ENCODE measurements at regions not wholly inside any gene's neighbourhood (a gene's known extent, or its start where the extent isn't known, plus 50 kb on each side); places are given as distances from the start of the nearest gene placed in this dataset.

GRCh38 chr1:5502311-5503194, 489.7 kb downstream of the NPHP4 start:
- no peak for DNase-seq
- no peaks in the 10 kb centered on the region for H3K9me3 ChIP-seq (ENCODE audit: low read length)
- H3K9ac ChIP-seq (ENCODE audit: low read length), result no peak overlapping the region
- no peak overlapping the region for H2AFZ ChIP-seq (ENCODE audit: low read length)
- no peaks in the 10 kb centered on the region for H3K9me2 ChIP-seq (replicated peaks; ENCODE audit: insufficient read depth, low read length)
- no peaks in the 10 kb centered on the region for H3K27me3 ChIP-seq (ENCODE audit: low read length)
- no peak overlapping the region for H3K4me3 ChIP-seq (ENCODE audit: low read length)
- H3K36me3 ChIP-seq (ENCODE audit: insufficient read depth, low read length), result no peaks in the 10 kb centered on the region
- no peaks in the 10 kb centered on the region for H3K4me1 ChIP-seq (ENCODE audit: low read length)
- H3K79me2 ChIP-seq (ENCODE audit: low read length), result no peaks in the 10 kb centered on the region
- H3K27ac ChIP-seq (ENCODE audit: low read length), result no peak overlapping the region
- H4K20me1 ChIP-seq (ENCODE audit: insufficient read depth, low read depth, low read length), result no peaks in the 10 kb centered on the region
- H3K4me2 ChIP-seq (ENCODE audit: low read depth, low read length, poor library complexity, severe bottlenecking), result no peak overlapping the region

GRCh38 chr1:5501206-5501930, 490.9 kb downstream of the NPHP4 start:
- Histone ChIP-seq H3K36me3 (ENCODE audit: insufficient read depth, low read length) (no peaks in the 10 kb centered on the region), H3K4me2 (ENCODE audit: low read depth, low read length, poor library complexity, severe bottlenecking) (no peak overlapping the region), H3K27ac (ENCODE audit: low read length) (no peak overlapping the region), H3K4me1 (ENCODE audit: low read length) (no peaks in the 10 kb centered on the region), H3K9ac (ENCODE audit: low read length) (no peak overlapping the region), H3K27me3 (ENCODE audit: low read length) (no peaks in the 10 kb centered on the region), H3K79me2 (ENCODE audit: low read length) (no peaks in the 10 kb centered on the region), H2AFZ (ENCODE audit: low read length) (no peak overlapping the region), H3K4me3 (ENCODE audit: low read length) (no peak overlapping the region), H3K9me2 (replicated peaks; ENCODE audit: insufficient read depth, low read length) (no peaks in the 10 kb centered on the region), H3K9me3 (ENCODE audit: low read length) (no peaks in the 10 kb centered on the region), H4K20me1 (ENCODE audit: insufficient read depth, low read depth, low read length) (no peaks in the 10 kb centered on the region)
- no peak for DNase-seq

- DNase-seq, result no peak
- Histone ChIP-seq H3K9me3 (ENCODE audit: low read length) (no peaks in the 10 kb centered on the region), H3K4me1 (ENCODE audit: low read length) (no peaks in the 10 kb centered on the region), H2AFZ (ENCODE audit: low read length) (no peak overlapping the region), H3K79me2 (ENCODE audit: low read length) (no peaks in the 10 kb centered on the region), H3K9ac (ENCODE audit: low read length) (no peak overlapping the region), H3K27me3 (ENCODE audit: low read length) (no peaks in the 10 kb centered on the region), H3K36me3 (ENCODE audit: insufficient read depth, low read length) (no peaks in the 10 kb centered on the region), H4K20me1 (ENCODE audit: insufficient read depth, low read depth, low read length) (no peaks in the 10 kb centered on the region), H3K9me2 (replicated peaks; ENCODE audit: insufficient read depth, low read length) (no peaks in the 10 kb centered on the region), H3K4me3 (ENCODE audit: low read length) (no peak overlapping the region), H3K27ac (ENCODE audit: low read length) (no peak overlapping the region), H3K4me2 (ENCODE audit: low read depth, low read length, poor library complexity, severe bottlenecking) (no peak overlapping the region)
These were observed 491.7 kb downstream of the NPHP4 start for GRCh38 chr1:5500541-5500940.

- Histone ChIP-seq H3K4me3 (ENCODE audit: low read length) (no peak overlapping the region), H3K9me3 (ENCODE audit: low read length) (no peaks in the 10 kb centered on the region), H3K36me3 (ENCODE audit: insufficient read depth, low read length) (no peaks in the 10 kb centered on the region), H2AFZ (ENCODE audit: low read length) (no peak overlapping the region), H3K9ac (ENCODE audit: low read length) (no peak overlapping the region), H3K9me2 (replicated peaks; ENCODE audit: insufficient read depth, low read length) (no peaks in the 10 kb centered on the region), H4K20me1 (ENCODE audit: insufficient read depth, low read depth, low read length) (no peaks in the 10 kb centered on the region), H3K79me2 (ENCODE audit: low read length) (no peaks in the 10 kb centered on the region), H3K27ac (ENCODE audit: low read length) (no peak overlapping the region), H3K4me1 (ENCODE audit: low read length) (no peaks in the 10 kb centered on the region), H3K27me3 (ENCODE audit: low read length) (no peaks in the 10 kb centered on the region), H3K4me2 (ENCODE audit: low read depth, low read length, poor library complexity, severe bottlenecking) (no peak overlapping the region)
- DNase-seq, result no peak
These were observed 494.7 kb downstream of the NPHP4 start for GRCh38 chr1:5497503-5497902.

GRCh38 chr1:5495596-5496410, 496.4 kb downstream of the NPHP4 start:
- H4K20me1 ChIP-seq (ENCODE audit: insufficient read depth, low read depth, low read length), result no peaks in the 10 kb centered on the region
- H3K9me3 ChIP-seq (ENCODE audit: low read length), result no peaks in the 10 kb centered on the region
- H3K4me2 ChIP-seq (ENCODE audit: low read depth, low read length, poor library complexity, severe bottlenecking), result no peak overlapping the region
- H3K9ac ChIP-seq (ENCODE audit: low read length), result no peak overlapping the region
- H3K9me2 ChIP-seq (replicated peaks; ENCODE audit: insufficient read depth, low read length), result no peaks in the 10 kb centered on the region
- H3K27ac ChIP-seq (ENCODE audit: low read length), result no peak overlapping the region
- H3K79me2 ChIP-seq (ENCODE audit: low read length), result no peaks in the 10 kb centered on the region
- H3K27me3 ChIP-seq (ENCODE audit: low read length), result no peaks in the 10 kb centered on the region
- H2AFZ ChIP-seq (ENCODE audit: low read length), result no peak overlapping the region
- no peaks in the 10 kb centered on the region for H3K4me1 ChIP-seq (ENCODE audit: low read length)
- no peaks in the 10 kb centered on the region for H3K36me3 ChIP-seq (ENCODE audit: insufficient read depth, low read length)
- no peak for DNase-seq
- no peak overlapping the region for H3K4me3 ChIP-seq (ENCODE audit: low read length)

GRCh38 chr1:5494518-5494917, 497.7 kb downstream of the NPHP4 start:
- Histone ChIP-seq H3K4me2 (ENCODE audit: low read depth, low read length, poor library complexity, severe bottlenecking) (no peak overlapping the region), H4K20me1 (ENCODE audit: insufficient read depth, low read depth, low read length) (no peaks in the 10 kb centered on the region), H3K27me3 (ENCODE audit: low read length) (no peaks in the 10 kb centered on the region), H3K9me3 (ENCODE audit: low read length) (no peaks in the 10 kb centered on the region), H3K9me2 (replicated peaks; ENCODE audit: insufficient read depth, low read length) (no peaks in the 10 kb centered on the region), H3K4me1 (ENCODE audit: low read length) (no peaks in the 10 kb centered on the region), H3K4me3 (ENCODE audit: low read length) (no peak overlapping the region), H3K9ac (ENCODE audit: low read length) (no peak overlapping the region), H3K79me2 (ENCODE audit: low read length) (no peaks in the 10 kb centered on the region), H3K27ac (ENCODE audit: low read length) (no peak overlapping the region), H2AFZ (ENCODE audit: low read length) (no peak overlapping the region), H3K36me3 (ENCODE audit: insufficient read depth, low read length) (no peaks in the 10 kb centered on the region)
- no peak for DNase-seq

GRCh38 chr1:5493851-5494311, 498.3 kb downstream of the NPHP4 start:
- DNase-seq, result no peak
- no peaks in the 10 kb centered on the region for H3K9me2 ChIP-seq (replicated peaks; ENCODE audit: insufficient read depth, low read length)
- H2AFZ ChIP-seq (ENCODE audit: low read length), result no peak overlapping the region
- no peak overlapping the region for H3K9ac ChIP-seq (ENCODE audit: low read length)
- no peak overlapping the region for H3K4me3 ChIP-seq (ENCODE audit: low read length)
- H3K9me3 ChIP-seq (ENCODE audit: low read length), result no peaks in the 10 kb centered on the region
- no peaks in the 10 kb centered on the region for H3K79me2 ChIP-seq (ENCODE audit: low read length)
- H3K4me2 ChIP-seq (ENCODE audit: low read depth, low read length, poor library complexity, severe bottlenecking), result no peak overlapping the region
- no peaks in the 10 kb centered on the region for H3K36me3 ChIP-seq (ENCODE audit: insufficient read depth, low read length)
- no peaks in the 10 kb centered on the region for H3K4me1 ChIP-seq (ENCODE audit: low read length)
- H3K27me3 ChIP-seq (ENCODE audit: low read length), result no peaks in the 10 kb centered on the region
- H4K20me1 ChIP-seq (ENCODE audit: insufficient read depth, low read depth, low read length), result no peaks in the 10 kb centered on the region
- no peak overlapping the region for H3K27ac ChIP-seq (ENCODE audit: low read length)

GRCh38 chr1:5493275-5493674, 498.9 kb downstream of the NPHP4 start:
- H4K20me1 ChIP-seq (ENCODE audit: insufficient read depth, low read depth, low read length), result no peaks in the 10 kb centered on the region
- H2AFZ ChIP-seq (ENCODE audit: low read length), result no peak overlapping the region
- no peaks in the 10 kb centered on the region for H3K79me2 ChIP-seq (ENCODE audit: low read length)
- H3K9ac ChIP-seq (ENCODE audit: low read length), result no peak overlapping the region
- H3K9me2 ChIP-seq (replicated peaks; ENCODE audit: insufficient read depth, low read length), result no peaks in the 10 kb centered on the region
- DNase-seq, result no peak
- no peak overlapping the region for H3K4me3 ChIP-seq (ENCODE audit: low read length)
- no peaks in the 10 kb centered on the region for H3K27me3 ChIP-seq (ENCODE audit: low read length)
- no peaks in the 10 kb centered on the region for H3K9me3 ChIP-seq (ENCODE audit: low read length)
- no peak overlapping the region for H3K27ac ChIP-seq (ENCODE audit: low read length)
- no peaks in the 10 kb centered on the region for H3K36me3 ChIP-seq (ENCODE audit: insufficient read depth, low read length)
- H3K4me1 ChIP-seq (ENCODE audit: low read length), result no peaks in the 10 kb centered on the region
- H3K4me2 ChIP-seq (ENCODE audit: low read depth, low read length, poor library complexity, severe bottlenecking), result no peak overlapping the region

Measured in Karpas-422 (cell line).